ENCODE measurements at regions not wholly inside any gene's neighbourhood (a gene's known extent, or its start where the extent isn't known, plus 50 kb on each side); places are given as distances from the start of the nearest gene placed in this dataset.
A peak's percentile ranks its signal among the peaks of the same experiment; 100 is the strongest.
"Not testable (repeated sequence)": the region's sequence is repeated elsewhere in the genome, so short reads cannot be mapped to it uniquely, and the experiment has no call there.

- in situ Hi-C loops (cut with HindIII; ENCODE audit: low pct_unique_long_range_greater_than_20kb, low sequenced_read_pairs), result no loop called here
Measured at GRCh38 chrX:1106478-1107210, 105.8 kb downstream of the CRLF2 start.

GRCh38 chrX:1105671-1106419 lies 106.6 kb downstream of the CRLF2 start:
- in situ Hi-C loops (cut with HindIII; ENCODE audit: low pct_unique_long_range_greater_than_20kb, low sequenced_read_pairs), result no loop called here
- DNase-seq (ENCODE audit: low read depth, low spot score), result no peak

More at GRCh38 chrX:1106478-1107210, 105.8 kb downstream of the CRLF2 start:
- no peak for DNase-seq (ENCODE audit: low read depth, low spot score)

- DNase-seq (ENCODE audit: low read depth, low spot score); in situ Hi-C loops (cut with HindIII; ENCODE audit: low pct_unique_long_range_greater_than_20kb, low sequenced_read_pairs): not testable (repeated sequence)
Measured at GRCh38 chrX:1105031-1105430, 107.4 kb downstream of the CRLF2 start.

- in situ Hi-C loops (cut with HindIII; ENCODE audit: low pct_unique_long_range_greater_than_20kb, low sequenced_read_pairs), result no loop called here
- no peak for DNase-seq (ENCODE audit: low read depth, low spot score)
Measured at GRCh38 chrX:1103360-1103759, 109.1 kb downstream of the CRLF2 start.

GRCh38 chrX:1102786-1103185 lies 109.7 kb downstream of the CRLF2 start:
- no peak for DNase-seq (ENCODE audit: low read depth, low spot score)
- in situ Hi-C loops (cut with HindIII; ENCODE audit: low pct_unique_long_range_greater_than_20kb, low sequenced_read_pairs), result no loop called here

GRCh38 chrX:1102221-1102620 lies 110.2 kb downstream of the CRLF2 start:
- in situ Hi-C loops (cut with HindIII; ENCODE audit: low pct_unique_long_range_greater_than_20kb, low sequenced_read_pairs); DNase-seq (ENCODE audit: low read depth, low spot score): not testable (repeated sequence)

- in situ Hi-C loops (cut with HindIII; ENCODE audit: low pct_unique_long_range_greater_than_20kb, low sequenced_read_pairs), result no loop called here
Measured at GRCh38 chrX:1099146-1099770, 113.2 kb downstream of the CRLF2 start.

GRCh38 chrX:1097328-1097727 lies 115.1 kb downstream of the CRLF2 start:
- in situ Hi-C loops (cut with HindIII; ENCODE audit: low pct_unique_long_range_greater_than_20kb, low sequenced_read_pairs), result no loop called here
- no peak for DNase-seq (ENCODE audit: low read depth, low spot score)

More at GRCh38 chrX:1099146-1099770, 113.2 kb downstream of the CRLF2 start:
- DNase-seq (ENCODE audit: low read depth, low spot score), result no peak

GRCh38 chrX:1094566-1095333 lies 117.7 kb downstream of the CRLF2 start:
- no peak for DNase-seq (ENCODE audit: low read depth, low spot score)
- in situ Hi-C loops (cut with HindIII; ENCODE audit: low pct_unique_long_range_greater_than_20kb, low sequenced_read_pairs), result no loop called here

GRCh38 chrX:1093586-1094421 lies 118.6 kb downstream of the CRLF2 start:
- in situ Hi-C loops (cut with HindIII; ENCODE audit: low pct_unique_long_range_greater_than_20kb, low sequenced_read_pairs), result no loop called here

GRCh38 chrX:1093121-1093520 lies 119.3 kb downstream of the CRLF2 start:
- in situ Hi-C loops (cut with HindIII; ENCODE audit: low pct_unique_long_range_greater_than_20kb, low sequenced_read_pairs), result no loop called here
- DNase-seq (ENCODE audit: low read depth, low spot score), result no peak

More at GRCh38 chrX:1093586-1094421, 118.6 kb downstream of the CRLF2 start:
- no peak for DNase-seq (ENCODE audit: low read depth, low spot score)

- no peak for DNase-seq (ENCODE audit: low read depth, low spot score)
- in situ Hi-C loops (cut with HindIII; ENCODE audit: low pct_unique_long_range_greater_than_20kb, low sequenced_read_pairs), result no loop called here
Measured at GRCh38 chrX:1086444-1087409, 125.7 kb downstream of the CRLF2 start.

- in situ Hi-C loops (cut with HindIII; ENCODE audit: low pct_unique_long_range_greater_than_20kb, low sequenced_read_pairs); DNase-seq (ENCODE audit: low read depth, low spot score): not testable (repeated sequence)
Measured at GRCh38 chrX:1085871-1086270, 126.6 kb downstream of the CRLF2 start.

- in situ Hi-C loops (cut with HindIII; ENCODE audit: low pct_unique_long_range_greater_than_20kb, low sequenced_read_pairs), result no loop called here
- no peak for DNase-seq (ENCODE audit: low read depth, low spot score)
Measured at GRCh38 chrX:1084689-1085088, 127.8 kb downstream of the CRLF2 start.

- DNase-seq (ENCODE audit: low read depth, low spot score), result peak; percentile 88
- in situ Hi-C loops (cut with HindIII; ENCODE audit: low pct_unique_long_range_greater_than_20kb, low sequenced_read_pairs), result no loop called here
Measured at GRCh38 chrX:1076871-1077651, 135.4 kb downstream of the CRLF2 start.
